CD4-positive, alpha-beta T cell treated with Interleukin-15 for 1 hour (primary cell): ENCODE measurements at regions not wholly inside any gene's neighbourhood (a gene's known extent, or its start where the extent isn't known, plus 50 kb on each side); places are given as distances from the start of the nearest gene placed in this dataset.

Experiments used
- DNase-seq: peaks from one replicate; pipeline ENCODE4 v3.0.0-alpha.2; 2020

DNA sequence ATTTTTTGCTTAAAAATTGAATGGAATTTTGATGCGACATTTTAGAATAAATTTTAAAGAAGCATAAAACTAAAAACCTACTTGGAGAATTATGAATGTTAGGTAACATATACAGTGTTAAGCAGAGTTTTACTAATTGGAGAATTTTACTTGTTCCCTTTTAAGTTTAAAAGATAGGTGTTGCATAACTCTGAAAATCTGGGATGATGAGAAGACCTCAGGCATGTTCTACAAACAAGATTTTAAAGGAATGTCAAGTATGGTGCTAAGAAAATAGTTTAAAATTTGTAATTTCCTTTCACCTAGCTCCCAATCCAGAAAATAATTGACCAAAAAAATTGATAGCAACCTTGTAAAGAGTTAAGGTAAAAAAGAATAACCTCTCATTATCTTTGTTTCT is 135.8 kb downstream of the RFC3 start:
- DNase-seq: no peak

DNA sequence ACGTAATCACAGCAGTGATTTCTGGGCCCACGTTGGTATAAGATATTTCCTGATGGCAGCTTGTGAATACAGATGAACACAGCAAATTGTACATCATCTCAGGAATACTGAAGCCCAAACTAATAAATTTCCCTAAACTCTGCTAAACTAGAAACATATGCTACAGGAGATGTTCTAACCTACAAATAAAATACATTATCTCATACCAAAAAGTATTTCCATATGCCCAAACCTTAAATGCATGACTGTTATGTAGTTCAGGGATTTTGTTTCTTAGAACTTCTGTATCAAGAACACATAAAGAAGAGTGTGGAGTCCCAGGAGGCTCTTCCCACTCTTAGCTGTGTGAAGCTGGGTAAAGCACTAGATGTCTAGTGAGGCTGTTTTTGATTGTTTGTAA is 138.4 kb downstream of the RFC3 start:
- DNase-seq: no peak

DNA sequence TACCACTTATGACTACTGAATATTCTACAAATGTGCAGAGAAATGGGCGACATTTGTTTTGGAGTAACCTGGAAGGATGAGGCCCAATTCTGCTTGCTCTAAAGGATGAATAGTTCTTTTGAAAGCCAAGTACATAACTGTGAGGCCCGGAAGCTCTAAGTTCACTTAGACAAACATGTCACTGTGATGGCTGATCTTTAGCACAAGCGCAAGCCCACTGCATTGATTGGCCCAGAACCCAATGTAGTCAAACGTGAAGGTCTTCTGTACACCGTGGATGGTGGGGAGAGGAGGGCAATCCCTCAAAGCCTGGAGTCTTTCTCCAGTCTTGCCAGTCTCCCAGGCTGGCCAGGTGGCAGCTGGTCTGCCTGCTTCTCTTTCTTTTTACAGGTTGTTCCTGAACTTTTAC is 139.6 kb downstream of the RFC3 start:
- no peak for DNase-seq

DNA sequence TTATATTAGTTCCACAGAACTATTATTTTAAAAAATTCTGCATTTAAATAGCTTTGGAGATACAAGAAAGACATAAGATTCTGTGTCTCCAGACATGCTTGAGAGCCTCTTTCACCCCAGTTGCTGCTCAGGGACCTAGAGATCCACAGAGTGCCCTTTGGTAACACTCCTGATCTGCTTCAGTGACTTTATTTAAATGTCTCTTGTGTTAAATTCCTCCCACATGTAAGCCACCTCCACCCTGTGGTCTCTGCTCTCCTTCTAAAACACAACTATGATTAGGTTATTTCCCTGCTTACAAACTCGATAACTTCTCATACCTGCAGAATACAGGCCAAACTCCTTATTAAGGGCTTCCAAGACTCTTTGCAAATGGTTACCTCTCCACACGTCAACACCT is 141.0 kb downstream of the RFC3 start:
- DNase-seq: no peak

DNA sequence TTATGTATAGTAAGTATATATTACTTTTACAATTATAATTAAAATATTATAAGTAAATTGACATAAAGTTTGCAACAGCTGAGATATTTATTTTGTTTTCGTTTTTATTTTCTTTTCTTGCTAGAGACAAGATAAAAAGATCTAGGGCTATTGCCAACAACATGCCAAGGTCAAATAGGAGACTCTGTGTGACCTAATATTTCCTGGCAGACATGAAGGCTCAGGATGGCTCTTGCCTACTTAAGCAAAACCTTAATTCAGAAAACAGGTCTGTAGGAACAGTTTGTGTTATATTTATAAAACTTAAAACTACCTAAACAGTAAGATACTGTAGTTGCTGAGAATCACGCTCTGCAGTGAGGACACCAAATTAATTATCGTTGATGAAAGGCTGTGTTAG is 145.2 kb downstream of the RFC3 start:
- DNase-seq: no peak

DNA sequence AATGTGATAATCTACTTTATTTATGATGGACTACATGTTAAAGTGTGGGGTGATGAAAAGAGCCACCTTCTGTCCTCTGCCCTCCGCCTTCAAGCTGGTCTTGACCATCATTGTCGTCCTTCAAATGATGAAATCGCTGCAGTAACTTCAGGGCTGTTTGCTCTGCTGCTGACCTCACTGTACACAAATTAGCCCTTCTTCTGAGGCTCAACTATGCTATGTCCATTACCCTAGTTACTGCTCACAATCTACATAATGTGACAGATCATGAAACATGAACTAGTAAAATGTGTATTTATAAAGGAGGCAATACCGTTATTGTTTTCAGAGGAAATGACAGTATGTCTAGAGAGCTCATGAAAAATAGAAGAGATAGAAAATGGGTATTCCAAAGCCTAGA is 145.9 kb downstream of the RFC3 start:
- no peak for DNase-seq

DNA sequence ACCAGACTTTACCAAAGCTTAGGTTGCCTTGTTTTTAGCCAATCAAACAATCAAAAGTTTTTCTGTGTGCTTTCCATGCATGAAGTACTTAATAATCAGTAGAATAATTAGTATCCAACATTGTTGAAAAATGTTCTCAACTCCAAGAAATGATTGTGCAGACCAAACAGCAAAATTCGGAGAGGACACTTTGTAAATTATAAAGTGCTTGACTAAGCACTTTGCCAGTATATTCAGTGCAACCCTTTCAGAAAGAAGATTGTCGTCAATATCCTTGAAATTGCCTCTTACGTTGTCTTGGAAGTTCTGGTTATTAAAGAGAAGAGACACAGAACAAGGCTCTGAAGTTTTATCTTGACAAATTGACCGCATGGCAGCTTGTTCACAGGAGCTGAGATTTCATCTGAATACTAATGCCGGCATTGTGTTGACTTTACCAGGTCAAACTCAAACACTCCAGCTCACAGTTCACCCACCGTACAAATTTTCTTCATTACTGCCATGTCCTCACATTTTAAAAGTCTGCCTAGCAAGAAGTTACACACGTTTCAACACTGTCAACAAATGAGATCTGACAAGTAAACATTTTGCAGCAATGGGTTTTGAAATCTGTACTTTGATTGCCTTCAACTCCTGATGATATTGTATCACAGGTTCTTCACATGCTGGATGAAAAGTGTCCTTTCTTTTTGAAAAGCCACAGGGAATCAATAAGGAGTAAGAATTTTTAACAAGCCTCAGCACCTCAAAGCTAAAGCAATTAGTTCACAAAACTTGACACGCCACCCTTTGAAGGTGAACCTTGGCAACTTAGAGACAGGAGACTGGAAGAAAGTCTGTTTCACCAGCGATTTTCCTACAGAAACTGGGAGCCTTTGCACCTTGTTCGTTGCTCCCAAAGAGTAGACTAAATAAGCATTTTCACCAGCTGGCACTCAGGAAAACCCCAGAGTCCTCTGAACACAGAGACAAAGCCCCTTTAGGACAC is 150.9 kb downstream of the RFC3 start:
- no peak for DNase-seq

DNA sequence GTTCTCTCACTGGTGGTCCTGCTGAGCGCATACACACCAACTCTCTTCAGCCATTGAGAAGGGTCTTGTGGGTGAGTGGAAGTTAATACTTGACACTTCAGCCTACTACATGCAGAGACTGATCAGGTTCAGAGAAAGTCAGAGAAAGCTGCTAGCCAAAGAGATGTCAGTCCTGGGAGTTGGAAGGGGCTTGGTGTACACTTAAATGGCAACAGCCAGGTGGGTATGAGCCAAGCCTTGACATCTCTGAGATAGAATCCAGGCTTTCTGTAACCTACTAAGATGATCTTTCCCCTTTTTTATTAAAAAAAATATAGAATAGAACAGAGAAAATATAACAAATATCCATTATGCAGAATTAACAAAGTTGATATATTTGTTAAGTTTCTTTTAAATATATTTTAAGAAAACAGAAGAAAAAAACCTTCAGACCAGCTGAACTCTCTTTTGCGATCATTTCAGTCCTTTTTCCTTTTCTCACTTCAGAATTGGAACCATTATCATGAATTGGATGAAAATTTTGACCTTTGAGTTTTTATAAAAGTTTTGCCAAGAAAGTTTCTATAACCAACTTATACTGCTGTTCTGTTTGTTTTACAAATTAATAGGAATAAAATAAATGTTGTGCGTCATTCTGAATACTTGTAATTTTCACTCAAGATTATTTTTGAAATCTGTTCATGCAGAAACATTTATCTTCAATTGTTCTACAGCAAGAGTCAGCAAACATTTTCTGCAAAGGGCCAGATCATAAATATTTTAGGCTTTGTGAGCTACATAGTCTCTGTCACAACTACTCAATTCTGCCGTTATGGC is 153.0 kb downstream of the RFC3 start:
- DNase-seq: no peak

DNA sequence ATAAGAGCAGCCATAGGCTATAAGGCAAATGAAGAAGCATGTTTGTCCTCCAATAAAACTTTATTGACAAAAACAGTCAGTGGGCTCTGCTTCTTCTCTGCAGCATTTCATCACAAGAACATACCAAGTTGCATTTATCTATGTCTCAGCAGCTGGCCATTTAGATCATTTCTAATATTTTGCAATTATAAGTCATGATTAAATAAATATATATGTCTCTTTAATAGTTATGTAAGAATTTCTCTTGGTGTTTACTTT is 153.5 kb downstream of the RFC3 start:
- no peak for DNase-seq

DNA sequence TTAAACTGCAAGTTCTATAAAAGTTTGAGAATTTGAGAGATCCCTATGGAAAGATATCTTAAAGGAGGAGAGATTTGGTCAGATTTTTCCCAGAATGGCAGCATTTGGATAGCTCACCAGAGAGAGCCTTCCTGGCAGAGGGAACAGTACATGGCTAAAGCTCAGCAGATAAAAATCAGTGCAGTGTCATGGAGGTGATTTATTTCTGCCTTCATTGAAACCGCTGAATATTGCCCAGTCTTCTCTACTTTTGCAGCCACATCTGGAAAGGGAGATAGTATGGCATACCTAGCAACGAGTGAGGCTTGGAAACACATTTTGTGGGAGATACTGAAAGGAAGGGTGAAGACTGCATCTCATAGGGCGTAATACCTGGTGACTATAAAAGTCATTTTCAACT is 155.2 kb downstream of the RFC3 start:
- DNase-seq: no peak

DNA sequence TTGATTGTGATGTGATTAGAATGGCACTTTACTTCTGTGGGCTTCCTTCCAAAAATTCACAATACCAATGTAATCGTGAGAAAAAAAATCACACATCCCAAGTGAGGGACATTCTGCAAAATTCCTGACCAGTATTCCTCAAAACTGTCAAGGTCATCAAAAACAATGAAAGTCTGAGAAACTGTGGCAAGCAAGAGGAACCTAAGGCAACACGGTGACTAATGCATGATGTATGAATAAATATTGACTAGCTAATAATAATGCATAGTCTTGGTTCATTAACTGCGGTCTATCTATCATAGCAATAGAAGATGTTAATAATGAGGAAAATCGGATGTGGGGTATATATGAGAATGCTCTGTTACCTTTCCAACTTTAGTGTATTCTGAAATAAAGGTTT is 159.0 kb downstream of the RFC3 start:
- no peak for DNase-seq

DNA sequence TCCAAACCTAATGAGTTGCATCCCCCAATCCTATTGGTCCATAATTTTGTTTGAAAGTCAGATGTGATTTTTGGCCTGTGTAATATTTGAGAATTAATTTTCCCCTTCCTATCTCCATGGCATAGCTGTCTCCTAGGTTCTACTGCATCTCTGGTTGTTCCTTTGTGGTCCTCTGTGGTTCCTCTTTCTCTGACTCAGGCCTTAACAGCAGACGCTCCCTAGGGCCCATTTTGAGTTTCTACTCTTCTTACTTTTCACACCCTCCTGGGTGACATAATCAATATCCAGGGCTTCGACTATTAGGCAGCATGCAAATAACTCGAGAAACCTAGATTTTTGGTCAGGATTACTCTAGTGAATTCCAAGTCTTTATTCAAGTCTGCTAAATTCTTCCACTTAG is 160.7 kb downstream of the RFC3 start:
- no peak for DNase-seq

DNA sequence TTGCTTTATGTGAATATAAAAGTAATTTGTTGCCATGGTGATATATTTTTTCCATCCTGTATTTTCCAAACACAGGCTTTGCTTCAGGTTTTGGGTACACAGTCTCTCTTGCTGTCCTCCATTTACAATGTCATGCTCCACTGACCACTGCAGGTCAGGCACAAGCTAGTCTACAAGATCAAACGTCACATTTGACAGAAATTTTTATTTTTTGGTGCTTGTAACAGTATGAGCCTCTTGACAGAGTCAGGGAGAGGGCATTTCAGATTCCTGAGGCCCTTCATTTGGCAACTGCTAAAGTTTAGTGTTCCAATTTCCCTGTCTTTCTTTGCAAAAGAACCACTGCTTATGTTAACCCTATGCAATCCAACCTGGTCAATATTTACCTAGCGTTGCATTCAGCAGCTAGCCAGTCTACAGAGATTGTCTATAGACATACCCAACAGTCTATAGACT is 175.0 kb downstream of the RFC3 start:
- DNase-seq: no peak

DNA sequence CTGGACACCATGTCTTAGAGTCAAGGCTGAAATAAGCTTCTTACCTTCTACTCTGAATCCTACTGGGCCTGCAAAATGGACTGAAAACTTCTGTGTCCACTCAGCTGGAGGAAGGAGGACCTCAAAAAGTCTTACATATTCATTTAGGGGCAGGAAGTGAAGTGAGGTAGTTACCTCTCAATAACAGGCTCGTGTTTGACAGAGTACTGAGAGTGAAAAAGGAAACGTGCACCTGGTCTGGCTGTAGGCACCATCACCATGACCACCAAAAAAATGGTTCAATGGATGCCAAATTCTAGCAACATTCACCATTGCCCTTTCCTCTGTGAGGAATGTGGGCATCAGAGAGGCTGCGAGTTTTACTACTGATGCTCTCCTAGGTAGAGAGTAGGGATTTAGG is 176.2 kb downstream of the RFC3 start:
- DNase-seq: no peak

DNA sequence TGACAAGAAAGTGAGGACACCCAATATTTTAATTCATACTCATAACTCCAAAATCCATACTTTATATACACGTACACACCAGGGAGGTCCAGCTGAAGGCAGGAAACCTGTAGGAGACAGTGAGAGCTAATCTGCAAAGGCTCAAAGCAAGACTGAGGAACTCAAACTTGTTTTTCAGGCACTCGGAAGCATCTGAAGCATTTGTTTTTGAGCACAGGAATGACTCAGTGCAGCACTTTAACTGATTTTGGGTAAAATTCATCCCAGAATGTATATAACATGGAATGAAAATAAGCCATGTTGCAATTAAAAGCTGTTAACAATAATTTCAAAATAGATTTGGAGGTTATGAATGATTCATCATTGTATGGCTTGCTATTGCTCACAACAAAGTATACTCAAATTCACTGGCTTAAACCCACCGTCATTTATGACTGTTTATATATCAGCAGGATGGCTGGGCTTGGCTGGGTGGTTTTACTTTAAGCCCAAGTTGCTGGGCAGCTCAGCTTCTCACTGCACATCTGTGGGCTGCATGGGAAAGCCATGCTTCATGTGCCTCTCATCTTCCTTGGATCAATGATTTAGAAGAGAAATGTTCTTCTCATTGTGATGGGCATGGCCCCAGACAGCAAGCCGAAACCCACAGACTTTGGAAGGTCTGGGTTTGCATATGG is 177.0 kb downstream of the RFC3 start:
- DNase-seq: no peak

DNA sequence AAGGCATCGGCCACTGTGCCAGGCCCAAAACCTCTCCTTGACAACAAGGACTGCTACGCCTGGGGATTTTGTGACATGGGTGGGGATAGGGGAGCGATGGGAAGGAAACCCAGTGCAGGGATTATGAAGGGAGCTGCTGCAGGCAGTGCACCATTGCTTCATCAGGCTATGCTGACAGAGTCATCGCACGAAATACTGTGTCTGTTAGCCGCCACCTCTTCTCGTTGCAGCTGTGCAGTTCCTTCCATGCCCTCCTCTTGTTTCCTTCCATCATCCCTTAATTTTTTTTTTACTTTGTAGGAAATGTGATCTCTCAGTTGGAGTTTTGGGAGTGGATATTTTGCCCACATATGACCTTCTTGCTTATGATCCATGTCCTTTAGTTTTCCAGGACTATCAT is 178.7 kb downstream of the RFC3 start:
- DNase-seq: no peak

DNA sequence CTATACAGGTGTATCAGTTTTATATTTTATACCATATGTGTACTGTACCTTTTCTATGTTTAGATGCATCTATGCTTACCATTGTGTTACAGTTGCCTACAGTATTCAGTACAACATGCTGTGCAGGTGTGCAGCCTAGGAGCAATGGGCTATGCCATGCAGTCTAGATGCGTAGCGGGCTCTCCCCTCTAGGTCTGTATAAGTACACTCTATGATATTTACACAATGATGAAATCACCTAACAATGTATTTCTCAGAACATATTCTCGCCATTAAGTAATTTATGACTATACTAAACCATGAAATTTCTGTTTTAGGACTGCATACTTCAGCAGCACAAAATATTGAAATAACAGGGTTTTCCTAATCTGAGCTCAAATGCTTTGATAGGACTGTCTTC is 179.6 kb downstream of the RFC3 start:
- DNase-seq: no peak

DNA sequence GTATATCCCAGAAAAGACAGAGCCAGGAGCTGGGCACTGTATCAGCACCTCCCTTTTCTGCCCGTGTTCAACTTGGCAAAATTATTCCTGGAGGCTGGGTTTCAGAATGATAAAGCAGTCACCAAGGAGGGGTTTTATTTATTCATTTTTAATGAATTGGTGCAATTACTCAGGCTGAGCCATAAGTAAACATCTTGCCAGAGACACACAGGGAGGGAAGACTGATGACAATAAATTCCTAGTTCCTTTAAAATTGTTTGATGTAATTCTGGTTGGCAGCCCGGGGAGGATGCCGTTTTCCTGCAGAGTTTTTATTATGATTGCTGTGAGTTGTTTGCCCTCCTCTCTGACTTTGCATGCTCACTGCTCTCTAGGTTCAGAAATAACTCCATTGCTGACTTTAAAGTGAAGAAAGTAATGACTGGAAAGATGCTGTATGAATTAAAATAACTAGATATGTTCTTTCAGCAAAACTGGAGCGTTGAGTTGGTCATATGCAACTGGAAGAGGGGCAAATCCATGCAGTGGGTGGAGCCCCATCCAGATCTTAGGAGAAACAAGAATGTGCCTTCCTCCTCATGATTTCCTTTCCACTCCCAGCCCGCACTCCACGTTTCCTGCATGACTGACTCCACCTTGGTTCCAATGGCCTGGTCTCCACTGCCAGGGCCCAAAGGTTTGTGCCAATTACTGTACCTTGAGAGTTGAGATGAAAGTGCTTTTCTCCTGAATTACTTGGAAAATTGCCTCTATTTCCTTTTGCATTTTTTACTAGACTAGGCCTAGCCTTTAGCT is 182.1 kb downstream of the RFC3 start:
- DNase-seq: no peak

DNA sequence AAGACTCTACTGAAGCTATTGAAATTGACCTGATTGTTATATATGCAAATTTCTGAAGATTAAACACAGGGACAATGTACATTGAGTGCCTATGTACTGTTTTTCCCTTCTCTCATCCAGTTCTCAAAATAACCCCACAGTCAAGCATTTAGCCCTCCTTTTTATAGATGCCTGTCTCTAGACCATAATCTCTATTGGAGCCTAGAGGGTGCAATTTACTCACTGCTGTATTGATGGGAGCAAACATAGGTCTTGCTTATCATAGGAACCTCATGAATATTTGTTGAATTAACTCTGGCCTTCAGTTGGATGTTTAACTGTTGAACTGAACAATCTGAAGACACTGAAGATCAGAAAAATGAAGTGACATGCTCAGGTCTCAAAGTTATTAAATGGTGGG is 183.0 kb downstream of the RFC3 start:
- DNase-seq: no peak

DNA sequence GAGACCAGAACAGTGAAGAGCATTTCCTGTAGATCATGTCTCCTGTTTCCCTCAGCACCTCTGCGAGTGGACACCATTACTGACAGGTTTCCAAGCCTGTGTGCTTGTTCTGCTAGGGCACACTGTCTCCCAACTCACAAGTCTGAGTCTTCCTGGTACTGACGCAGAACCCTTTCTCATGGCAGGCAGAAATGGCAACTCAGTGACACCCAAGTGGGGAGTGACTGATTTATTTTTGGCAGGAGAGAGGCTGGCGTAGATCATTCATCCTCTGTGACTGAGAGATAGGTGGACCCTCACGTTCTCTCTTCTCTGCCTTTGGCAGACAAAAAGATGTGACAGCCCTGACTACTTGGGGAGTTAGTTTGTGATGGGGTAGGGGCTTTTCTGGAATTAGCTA is 183.4 kb downstream of the RFC3 start:
- DNase-seq: no peak

DNA sequence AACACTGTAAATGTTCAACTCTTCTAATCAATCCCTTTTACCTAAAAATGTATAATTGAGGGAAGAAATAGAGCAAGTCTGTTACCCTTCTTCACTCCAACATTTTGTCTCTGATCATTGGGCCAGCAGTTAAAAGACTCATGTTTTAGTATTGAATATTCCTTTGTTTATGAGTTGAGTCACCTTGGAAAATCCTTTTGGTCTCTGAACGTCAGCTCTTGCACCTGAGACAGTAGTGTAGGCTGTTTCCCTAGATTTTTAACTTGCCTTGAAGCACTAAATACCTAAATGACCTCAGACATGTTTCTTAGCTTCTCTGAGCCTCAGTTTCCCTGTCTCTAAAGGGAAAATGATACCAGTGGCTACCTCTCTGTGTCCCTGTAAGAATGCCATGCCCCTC is 184.2 kb downstream of the RFC3 start:
- DNase-seq: no peak

DNA sequence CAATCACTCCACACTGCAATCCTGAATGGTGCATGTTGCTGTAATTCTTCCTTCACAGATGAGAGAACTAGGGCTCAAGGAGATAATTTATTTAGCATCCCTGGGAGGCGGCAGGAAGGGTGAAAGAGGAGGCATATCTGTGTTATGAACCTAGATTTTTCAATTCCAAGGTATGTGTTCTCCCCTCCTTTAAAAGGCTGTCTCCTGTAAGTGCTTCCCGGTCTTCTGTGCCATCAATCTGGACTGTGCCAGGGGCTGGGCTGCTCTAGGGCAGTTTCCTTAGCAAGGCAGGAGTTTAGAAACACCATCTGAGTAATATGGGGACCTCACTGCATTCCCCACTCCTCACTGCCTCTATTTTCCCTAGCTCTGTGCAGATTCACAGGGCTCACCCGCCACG is 185.0 kb downstream of the RFC3 start:
- no peak for DNase-seq

DNA sequence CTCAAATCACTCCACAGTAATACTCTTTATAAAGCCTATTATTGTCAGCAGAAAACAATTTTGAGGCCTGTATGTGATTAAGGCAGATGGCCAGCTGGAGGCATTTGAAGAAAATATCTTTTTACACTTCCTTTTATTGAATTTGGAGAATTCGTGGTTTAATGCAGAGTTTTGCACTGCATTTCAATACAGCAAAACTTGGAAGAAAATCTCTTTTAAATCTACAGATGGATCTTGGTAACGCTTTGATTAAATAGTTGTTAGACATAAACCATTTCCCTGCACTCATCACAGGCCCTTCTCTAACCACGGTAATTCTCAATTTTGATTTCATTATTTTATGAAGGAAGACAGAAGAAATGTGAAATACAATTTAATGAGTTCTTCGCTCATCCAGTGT is 185.7 kb downstream of the RFC3 start:
- no peak for DNase-seq
